CD4-positive, alpha-beta T cell treated with Interleukin-2 at 100 ng/mL for 4 hours (primary cell): ENCODE measurements at regions not wholly inside any gene's neighbourhood (a gene's known extent, or its start where the extent isn't known, plus 50 kb on each side); places are given as distances from the start of the nearest gene placed in this dataset.

Experiments used
- DNase-seq: peaks from one replicate; pipeline ENCODE4 v3.0.0-alpha.2; 2020; ENCODE audit warnings: low spot score

DNA sequence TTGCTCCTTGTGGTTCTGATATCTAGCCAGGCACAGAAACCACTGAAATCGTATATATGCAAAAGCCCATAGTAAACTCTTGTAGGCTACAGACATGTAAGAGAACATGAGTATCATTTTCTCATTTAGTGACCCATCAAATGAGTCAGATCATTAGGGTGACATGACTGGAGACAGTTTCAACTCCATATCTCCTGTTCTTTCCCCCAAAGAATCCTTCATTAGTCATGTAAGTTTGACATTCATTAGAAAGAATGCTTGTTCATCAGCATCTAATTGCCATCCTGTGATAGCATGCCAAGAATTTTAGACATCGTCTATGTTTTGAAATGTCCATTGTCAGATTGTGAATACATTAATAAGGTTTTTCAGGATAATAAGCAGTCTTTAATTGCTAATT, 264.9 kb upstream of the TPM1 start:
- DNase-seq, result no peak

DNA sequence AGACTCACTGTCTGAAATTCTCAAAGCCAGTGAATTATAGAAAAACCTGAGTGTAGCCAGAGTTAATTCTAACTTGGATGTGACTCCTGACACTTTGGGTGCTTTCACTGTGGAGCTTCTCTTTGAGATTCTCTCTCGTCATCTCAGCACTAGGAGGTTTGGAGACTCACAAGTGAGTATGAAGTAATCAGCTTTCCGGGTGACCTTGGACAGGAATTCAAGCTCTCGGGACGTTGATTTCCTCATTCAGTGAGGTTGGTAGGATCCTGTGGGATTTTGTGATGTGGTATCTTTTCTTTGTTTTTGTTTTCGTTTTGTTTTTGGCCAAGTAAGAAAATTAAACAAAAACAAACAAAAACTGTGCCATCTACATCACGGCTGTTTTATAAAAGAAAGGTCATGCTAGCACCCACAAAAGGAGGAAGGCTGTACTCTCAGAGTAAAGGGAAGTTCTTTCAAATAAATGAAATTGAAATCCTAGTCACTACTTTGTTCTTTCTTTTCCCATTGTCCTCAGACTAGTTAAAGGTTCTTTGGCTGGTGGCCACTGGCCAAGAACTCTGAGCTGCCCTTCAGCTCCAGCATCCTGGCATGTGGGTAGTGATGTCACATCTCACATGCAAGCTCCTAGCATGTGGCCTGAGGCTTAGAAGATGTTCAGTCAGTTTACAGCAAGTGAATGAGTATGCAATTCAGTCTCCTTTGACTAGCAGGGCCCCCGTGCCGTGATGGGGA, 263.3 kb upstream of the TPM1 start:
- no peak for DNase-seq

DNA sequence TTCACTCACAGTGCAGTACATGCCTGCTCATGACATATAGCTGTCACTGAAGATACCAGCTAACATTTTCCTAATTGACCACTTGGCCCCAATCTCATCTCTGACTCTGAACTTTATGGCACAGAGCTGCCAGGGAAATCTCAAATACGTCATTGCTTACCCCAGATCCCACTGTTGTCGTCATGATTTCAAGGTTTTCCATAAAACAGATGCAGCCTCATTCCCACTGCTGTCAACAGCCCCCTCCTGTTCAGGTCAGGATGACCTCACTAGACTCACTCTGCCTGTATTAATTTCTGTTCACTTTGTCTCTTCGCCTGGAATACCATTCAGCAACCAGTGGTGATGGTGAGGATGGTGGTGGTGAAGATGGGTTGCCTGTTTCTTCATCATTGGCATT, 262.6 kb upstream of the TPM1 start:
- no peak for DNase-seq

DNA sequence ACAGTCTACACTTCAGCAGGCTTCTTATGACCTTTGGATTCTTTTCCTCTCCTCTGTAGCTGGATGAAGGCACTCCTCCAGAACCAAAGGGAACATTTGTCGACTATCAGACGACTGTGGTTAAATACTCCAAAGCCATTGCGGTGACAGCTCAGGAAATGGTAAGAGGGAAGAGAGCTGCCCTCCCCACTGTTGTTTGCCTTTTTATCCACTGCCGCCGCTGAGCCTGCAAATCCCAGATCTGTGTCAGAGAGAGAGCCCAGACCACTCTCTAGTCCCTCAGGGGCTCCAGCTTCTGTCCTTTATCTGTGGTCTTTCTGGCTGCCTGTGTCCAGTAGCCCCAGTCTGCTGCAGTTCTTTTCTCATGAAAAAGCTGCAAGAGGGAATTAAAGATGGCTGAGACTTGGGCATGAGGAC, 261.5 kb upstream of the TPM1 start:
- no peak for DNase-seq

DNA sequence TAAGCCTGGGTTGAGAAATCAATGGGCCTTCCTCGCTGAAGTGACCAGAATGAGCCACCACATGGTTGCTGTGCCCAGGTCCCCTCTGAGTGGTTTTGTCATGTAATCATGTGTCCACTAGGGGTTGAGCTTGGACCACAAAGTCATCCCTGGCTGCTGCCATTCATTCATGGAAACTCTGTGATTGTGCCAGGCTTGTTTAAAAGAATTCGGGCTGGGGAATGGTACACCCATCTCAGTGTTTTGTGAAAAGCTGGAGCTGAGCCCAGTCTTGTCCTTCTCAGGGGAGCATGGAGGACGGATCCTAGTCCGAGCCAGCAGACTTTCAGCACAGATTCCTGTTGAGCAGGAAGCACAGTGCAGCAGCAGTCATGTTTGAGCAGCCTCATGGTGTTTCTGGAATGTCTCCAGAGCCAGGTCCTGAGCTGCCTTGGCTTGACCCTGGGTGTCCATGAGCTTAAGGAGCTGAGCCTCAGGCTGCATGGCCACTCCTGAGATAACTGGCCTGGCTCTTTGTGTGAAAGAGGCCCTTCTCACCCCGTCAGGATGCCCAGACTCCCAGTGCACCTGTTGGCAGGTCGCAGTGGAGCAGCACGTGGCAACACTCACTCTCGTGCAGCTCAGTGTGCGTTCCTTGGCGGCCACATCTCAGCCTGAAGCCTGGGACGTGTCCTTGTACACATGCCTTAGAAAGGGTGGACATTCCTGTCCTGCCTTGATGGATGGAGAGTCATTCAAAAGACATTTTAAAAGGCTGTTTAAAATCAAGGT, 260.3 kb upstream of the TPM1 start:
- DNase-seq, result peak; percentile 5

DNA sequence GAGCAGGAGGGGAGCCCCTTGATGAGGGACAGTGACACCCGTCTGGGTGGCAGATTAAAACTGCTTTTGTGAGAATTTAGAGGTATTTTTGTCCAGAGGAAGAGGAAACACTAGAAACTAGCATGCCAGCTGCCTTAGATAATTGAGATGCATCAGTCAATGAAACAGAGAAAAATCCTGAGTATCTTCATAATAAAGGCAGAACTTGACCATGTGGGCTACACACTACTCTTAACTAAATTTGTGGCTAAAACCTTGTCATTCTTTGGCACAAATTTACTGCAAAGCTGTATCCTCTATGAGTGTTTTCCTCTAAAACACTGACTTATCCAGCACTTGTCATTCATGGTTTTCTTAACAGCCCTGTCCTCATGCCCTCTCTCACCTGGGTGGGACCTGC, 259.7 kb upstream of the TPM1 start:
- no peak for DNase-seq

DNA sequence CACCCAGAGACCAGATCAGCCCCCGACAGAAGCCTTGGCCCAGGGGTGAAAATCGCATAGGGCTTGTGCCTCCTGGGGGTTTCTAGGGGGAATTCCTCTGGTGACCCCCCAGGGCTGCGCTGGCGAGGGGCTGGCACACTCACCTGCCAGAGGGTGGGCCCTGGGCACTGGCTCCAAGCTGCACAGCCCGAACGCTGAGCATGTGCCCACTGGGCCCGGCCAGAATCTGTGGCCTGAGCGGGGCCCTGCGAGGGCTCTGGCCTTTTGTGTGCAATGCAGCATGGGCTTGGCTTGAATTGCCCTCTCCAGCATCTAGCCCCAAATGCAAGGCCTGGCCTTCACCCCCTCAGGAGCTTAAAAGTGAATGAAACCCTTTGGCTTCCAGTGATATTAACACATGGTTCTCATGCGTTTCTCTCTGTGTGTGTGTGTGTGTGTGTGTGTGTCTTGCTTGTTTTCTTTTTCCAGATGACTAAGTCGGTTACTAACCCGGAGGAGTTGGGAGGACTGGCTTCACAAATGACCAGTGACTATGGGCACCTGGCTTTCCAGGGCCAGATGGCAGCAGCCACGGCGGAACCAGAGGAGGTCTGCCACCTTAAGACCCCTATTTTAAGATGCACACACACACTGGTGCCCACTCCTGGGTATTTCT, 259.1 kb upstream of the TPM1 start:
- no peak for DNase-seq

DNA sequence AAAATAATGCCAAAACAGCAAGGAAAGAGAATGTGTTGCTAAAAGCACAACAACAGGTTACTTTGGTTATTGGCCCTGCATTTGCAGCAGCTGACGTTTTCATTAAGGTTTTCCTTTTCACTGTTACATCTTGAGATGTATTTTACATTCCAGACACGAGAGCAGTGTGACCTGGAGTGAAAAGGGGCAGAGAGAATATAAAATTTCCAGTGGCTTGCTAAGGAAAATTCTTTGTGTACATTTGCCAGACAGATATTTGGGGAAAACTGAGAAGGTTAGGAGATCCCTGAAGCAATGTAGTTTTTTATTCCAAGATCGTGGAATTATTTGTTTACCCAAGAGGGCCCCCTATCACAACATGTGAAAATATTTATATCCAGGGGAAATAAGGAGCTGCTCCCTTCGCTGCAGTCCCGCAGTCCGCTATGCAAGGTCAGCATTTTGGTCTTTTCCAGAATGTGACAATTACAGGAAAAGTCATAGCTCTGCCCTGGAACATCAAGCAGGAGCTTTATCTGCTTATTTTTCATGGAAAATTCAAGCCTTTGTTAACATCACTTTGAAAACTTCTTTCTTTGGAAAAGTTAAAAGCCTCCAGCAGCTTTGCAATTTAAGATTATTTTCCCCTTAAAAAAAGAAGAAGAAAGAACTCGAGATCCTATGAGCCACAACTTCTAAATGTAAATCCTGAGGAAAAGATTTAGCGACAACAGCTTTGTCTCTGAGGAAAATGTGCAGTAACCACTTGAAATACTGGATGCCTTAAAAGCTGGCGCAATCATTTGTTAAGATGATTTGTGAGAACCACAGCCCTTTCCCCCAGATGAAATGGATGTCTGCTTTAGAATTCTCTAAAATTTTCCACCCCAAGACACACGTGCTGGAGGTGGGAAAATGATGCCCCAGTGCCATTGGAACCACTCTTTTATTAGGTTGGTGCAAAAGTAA, 256.4 kb upstream of the TPM1 start:
- DNase-seq, result no peak

DNA sequence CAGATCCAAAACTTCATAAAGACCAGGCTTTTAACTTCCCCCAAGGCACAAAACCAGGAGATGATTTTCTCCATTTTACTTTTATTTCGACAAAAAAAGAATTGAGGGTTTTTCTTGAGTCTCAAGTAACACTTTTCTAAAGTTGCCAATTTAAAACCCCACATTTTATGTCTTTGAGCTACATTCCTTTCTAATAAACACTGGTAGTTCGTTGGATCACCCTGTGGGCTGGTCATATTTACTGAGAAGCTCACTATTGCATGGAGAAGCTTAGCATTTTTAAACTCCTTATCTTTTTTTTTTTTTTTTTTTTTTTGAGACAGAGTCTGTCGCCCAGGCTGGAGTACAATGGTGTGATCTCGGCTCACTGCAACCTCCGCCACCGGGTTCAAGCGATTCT, 255.1 kb upstream of the TPM1 start:
- no peak for DNase-seq

DNA sequence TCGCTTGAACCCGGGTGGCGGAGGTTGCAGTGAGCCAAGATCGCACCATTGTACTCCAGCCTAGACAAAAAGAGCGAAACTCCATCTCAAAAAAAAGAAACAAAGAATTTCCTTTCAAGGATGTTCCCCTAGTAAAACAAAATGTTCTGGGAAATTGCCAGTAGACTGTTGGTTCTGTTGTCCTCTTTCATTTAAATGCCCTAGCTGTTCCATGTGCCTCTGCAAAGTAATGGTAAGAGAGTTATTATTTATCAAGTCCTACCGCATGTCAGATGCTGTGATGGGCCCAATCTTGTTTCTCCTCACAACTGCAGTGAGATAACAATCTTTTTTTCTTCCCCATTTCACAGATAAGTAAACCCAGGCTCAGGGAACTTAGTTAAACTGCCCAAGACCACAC, 254.3 kb upstream of the TPM1 start:
- DNase-seq, result no peak

DNA sequence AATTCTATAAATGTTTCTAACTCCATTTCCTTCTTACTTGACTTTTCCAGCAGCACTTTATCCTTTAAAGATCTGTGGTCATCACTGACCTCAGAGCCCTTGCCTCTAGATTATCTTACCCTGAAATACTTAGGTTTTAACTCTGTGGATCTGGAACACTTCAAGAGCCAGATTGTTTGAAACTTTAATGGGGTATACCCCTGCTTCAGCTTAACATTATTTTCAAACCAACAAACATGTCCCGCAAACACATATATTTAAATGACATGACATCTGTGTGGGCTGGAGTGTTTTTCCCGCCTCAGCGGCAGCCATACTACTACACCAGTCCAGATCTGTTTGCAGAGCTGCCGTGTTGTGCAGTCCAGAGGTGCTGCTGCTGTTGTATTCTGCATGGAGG, 252.0 kb upstream of the TPM1 start:
- DNase-seq, result no peak

DNA sequence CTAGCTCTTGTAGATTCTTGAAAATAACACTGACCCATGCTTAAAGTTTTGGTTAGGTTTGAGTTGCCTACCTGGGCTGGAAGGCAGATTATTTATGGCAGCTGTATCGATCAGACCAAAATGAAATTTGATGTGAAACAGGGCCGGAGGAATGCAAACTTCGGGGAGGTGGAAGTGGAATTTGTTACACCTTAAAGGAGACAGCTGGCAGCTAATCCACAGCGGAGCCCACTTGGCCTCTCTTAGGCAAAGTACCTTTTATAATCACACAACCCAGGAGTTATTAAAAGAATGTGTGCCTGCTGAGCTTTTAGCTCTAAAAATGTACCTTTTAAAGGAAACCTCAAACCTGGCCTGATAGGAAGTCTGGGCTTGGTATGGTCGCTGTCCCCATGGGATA, 250.9 kb upstream of the TPM1 start:
- no peak for DNase-seq

DNA sequence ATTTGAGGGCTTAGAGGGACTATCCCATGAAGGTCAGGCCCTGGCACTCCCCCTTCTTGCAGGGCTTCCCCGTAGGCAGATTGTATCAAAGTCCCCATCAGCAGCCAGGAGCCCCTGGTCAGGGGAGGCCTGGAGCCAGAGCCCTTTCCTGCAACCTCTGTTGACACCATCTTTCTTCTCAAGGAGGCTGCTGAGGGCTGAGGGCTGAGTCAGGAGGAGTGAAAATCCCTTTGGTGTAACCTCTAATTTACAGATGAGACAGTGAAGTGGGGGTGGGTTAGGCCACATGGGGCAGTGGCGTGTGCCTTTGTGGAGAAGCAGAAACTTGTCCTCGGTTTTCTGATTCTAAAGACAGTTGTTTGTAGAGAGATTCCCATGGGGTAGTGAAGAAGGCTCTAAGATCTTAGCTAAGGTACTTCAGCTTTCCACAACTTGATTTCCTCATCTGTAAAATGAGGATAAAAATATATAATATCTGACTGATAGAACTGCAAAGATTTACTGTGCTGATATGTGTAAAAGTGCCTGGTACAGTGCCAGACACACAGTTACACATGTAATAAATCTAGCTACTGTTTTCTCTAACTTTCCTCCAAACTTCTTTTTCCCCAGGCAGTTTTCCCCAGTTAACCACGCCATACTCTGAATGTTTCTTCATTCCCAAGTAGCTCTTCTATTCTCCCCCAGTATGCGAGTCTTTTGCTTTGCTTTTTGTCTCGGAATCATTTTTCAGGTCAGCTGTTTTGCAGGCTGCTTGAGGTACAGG, 249.4 kb upstream of the TPM1 start:
- no peak for DNase-seq

DNA sequence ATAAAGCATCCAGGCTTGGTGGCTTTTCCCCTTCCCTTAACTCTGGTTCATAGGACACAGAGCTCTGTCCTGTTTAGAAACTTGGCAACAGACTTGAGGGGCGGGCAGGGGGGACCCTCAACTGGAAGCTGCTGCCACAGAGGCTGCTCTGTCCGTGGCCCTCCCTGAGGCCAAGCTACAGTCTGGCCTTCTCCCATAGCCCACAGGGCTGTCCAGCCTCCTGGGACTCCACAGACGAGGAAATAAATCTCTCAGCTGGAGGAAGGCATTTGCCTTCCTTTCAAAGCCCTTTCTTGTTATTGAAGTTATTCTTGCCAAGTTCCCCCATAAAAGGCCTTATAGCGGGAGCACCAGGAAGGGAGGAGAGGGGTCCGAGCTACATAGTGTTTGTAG, 248.8 kb upstream of the TPM1 start:
- DNase-seq, result no peak

DNA sequence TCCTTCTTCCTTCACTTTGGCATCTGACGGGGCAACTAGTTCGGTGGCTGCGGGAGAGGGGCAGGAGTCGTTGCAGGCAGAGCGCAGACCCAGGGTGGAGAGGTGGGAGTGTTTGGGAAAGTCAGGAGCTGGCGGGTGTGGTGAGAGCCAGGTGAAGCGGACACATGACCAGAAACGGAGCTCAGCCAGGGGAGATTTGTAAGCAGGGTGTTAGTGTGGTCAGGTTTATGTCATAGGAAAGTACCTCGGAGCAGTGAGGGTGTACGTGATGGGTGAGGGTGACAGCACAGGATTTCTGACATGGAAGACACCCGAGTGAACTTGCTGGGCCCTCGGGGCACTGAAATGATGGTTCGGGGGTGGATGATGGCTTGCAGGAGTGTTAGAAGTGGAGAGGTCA, 247.4 kb upstream of the TPM1 start:
- no peak for DNase-seq

DNA sequence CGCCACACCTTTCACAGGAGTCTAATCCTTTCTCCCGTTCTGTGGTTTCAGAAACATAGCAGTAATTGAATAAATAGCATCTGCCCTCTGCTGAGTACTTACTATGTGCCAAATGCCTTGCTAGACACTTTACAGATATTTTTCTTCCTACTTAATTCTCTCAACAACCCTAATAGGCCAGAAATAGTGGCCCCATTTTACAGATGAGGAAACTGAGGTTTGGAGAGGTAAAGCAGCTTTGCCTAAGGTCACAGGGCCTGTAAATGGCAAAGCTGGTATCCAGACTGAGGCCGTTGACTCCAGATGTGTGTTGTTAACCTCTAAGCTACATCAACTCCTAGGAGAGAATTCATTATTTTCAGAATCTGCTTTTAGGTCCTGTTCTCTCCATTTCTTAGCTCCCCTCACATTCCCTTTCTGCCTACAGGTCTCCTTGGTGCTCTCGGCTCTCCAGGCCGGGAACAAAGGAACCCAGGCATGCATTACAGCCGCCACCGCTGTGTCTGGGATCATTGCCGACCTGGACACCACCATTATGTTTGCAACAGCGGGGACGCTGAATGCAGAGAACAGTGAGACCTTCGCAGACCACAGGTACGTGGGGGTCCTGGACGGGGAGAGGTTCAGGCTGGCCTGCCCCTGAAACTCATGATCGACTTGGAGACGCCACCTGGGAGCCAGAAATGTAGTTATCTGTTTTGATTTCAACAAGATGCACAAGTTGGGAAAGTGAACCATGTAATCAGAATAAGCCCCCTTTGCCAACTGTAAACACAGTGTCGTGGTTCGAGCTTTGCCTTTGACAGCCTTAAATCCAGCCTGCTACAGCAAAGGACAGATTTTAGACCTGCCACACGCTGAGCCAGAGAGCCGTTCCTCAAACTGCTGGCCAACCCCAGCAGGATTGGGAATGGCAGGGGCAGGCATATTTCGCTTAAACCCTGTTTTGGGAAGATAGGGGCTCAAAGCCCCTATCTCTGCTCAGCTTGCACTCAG, 246.5 kb upstream of the TPM1 start:
- no peak for DNase-seq

DNA sequence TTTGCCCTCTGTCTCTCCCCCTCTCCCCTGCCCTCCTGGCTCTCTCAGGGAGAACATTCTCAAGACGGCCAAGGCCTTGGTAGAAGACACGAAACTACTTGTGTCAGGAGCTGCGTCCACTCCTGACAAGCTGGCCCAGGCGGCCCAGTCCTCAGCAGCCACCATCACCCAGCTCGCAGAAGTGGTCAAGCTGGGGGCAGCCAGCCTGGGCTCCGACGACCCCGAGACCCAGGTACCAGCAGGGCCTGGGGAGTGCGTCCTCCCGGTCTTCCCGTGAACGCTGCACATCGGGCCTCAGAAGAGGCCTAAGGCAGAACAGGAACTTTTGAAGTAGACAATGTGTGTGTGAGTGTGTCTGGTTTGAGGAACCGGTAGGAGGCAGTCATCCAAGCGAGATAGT, 245.4 kb upstream of the TPM1 start:
- no peak for DNase-seq

DNA sequence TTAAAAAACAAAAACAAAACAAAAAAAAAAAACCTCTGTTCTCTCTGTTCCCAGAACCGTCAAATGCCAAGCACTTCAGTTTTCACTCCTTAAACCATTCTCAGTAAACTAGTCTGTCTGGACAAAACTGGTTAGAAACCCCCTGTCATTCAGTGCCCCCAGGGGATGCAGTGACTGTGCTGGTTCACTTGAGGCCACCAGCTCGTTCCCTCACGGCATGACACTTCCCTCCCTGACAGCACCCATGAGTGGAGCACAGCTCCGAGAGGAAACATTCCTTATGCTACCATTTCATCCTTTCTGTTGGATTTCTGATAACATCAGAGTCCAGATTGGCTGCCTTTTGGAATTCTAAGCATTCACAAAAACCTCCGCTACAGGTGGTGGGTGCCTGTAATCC, 244.0 kb upstream of the TPM1 start:
- no peak for DNase-seq

DNA sequence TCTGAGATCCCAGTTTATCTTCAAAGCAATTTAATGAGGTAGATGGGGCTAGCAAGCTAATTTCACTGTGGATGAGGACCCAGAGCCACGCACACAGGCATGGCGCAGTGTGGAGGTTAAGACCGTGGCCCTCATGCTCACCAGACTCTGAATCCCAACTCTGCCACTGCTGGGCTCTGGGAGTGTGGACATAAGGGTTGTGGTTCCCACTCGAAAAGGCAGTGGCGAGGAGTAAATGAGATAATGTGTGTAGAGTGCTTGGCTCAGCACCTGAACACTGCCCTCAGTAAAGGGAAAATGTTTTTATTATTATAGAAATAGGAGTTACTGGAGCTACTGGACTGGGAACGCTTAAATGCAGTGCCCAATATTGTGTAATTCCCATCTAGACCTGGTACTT, 243.5 kb upstream of the TPM1 start:
- DNase-seq, result no peak

DNA sequence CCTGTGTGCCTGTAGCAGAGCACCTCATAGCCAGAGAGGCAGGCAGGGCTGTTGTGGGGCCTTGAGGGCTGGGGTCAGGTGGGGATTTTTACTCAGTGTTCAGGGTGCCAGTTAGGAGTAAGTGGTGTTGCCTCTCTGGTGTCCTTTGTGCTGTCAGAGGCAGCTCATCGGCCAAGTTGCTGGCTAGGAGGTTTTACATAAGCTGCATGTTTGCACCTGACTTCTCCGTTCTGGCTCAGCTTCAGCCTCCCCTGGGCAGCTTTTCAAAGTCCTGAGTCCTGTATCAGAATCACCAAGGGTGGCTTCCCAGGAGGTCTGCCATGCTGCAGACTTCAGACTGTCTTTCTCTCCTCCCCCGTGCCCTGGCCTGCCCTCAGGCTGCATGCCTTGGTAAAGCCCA, 242.6 kb upstream of the TPM1 start:
- no peak for DNase-seq
